ENCODE measurements at regions not wholly inside any gene's neighbourhood (a gene's known extent, or its start where the extent isn't known, plus 50 kb on each side); places are given as distances from the start of the nearest gene placed in this dataset.
A peak's percentile ranks its signal among the peaks of the same experiment; 100 is the strongest.

DNA sequence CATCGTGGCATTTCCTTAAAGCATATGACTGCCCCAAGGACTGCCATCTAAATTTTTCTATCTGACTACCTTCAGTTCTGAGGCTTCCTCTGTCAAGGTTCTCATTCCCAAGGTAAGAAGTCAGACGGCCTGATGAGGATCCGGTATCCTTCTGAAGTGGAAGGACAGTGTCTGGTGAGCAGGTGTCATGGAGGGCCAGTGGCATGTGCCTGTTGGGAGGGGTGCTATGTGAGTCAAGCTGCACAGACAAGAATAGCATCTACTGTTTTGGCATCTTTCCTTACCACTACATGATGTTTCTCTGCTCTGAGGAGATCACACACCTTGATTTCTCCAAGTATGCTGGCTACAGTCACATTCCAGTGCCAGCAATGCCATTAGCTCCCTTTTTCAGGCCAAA is 99.6 kb upstream of the RGS1 start:
- no peak for DNase-seq (ENCODE audit: low read depth)
- Histone ChIP-seq H3K27me3 (ENCODE audit: control insufficient read depth, insufficient read depth, low read length) (peaks cover 2% of the 10 kb centered on the region; the same call in 1 of the 2 replicates), H3K4me3 (ENCODE audit: low read depth, low read length) (no peak overlapping the region), H3K36me3 (ENCODE audit: control insufficient read depth, insufficient read depth, low read length) (no peaks in the 10 kb centered on the region)
- ChIA-PET CTCF (interaction anchor here (1.2 to 3.0 kb wide), 5 partner anchors 106 to 543 kb away, joined by 3 to 22 read pairs (median 12); no protein-coding TSS in a partner anchor), POLR2A (no interaction called here)
- TF ChIP-seq, protein P1, sequence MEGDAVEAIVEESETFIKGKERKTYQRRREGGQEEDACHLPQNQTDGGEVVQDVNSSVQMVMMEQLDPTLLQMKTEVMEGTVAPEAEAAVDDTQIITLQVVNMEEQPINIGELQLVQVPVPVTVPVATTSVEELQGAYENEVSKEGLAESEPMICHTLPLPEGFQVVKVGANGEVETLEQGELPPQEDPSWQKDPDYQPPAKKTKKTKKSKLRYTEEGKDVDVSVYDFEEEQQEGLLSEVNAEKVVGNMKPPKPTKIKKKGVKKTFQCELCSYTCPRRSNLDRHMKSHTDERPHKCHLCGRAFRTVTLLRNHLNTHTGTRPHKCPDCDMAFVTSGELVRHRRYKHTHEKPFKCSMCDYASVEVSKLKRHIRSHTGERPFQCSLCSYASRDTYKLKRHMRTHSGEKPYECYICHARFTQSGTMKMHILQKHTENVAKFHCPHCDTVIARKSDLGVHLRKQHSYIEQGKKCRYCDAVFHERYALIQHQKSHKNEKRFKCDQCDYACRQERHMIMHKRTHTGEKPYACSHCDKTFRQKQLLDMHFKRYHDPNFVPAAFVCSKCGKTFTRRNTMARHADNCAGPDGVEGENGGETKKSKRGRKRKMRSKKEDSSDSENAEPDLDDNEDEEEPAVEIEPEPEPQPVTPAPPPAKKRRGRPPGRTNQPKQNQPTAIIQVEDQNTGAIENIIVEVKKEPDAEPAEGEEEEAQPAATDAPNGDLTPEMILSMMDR (IDR thresholded peaks at IDR 0.05; ENCODE audit: insufficient read depth, low read depth, low read length), result no peak

DNA sequence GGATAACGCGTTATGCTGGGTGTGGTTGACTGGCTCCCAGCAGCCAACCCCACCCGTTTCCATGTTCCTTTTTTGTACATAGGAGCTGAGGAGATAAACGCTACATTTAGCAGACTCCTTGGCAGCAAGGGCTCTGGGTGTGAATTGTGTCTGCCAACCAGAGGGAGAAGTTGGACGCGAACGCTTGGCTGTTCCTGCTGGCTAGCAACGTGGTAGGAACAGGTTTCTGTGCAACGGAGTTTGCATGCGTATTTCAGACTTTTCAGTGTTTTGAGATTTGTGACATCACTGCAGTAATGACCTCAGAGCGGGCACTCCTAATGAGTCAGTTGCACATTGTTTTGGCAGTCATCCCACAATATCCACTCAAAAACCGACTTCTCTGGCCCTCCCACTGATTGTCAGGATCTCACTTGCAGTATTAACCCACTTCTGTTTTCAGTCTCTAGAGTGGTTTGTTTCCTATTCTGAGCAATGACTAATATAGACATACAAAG is 98.7 kb upstream of the RGS1 start:
- TF ChIP-seq, protein P1 (IDR thresholded peaks at IDR 0.05; ENCODE audit: insufficient read depth, low read depth, low read length), result no peak
- Histone ChIP-seq H3K4me3 (ENCODE audit: low read depth, low read length) (no peak overlapping the region), H3K27me3 (ENCODE audit: control insufficient read depth, insufficient read depth, low read length) (peaks cover 2% of the 10 kb centered on the region; the same call in 1 of the 2 replicates), H3K36me3 (ENCODE audit: control insufficient read depth, insufficient read depth, low read length) (no peaks in the 10 kb centered on the region)
- CTCF ChIA-PET, result interaction anchor here (0.9 to 3.0 kb wide), 21 partner anchors 13 to 646 kb away, joined by 3 to 22 read pairs (median 5); partner anchors contain the start of gene RGS2
- no peak for DNase-seq (ENCODE audit: low read depth)
- POLR2A ChIA-PET, result no interaction called here

DNA sequence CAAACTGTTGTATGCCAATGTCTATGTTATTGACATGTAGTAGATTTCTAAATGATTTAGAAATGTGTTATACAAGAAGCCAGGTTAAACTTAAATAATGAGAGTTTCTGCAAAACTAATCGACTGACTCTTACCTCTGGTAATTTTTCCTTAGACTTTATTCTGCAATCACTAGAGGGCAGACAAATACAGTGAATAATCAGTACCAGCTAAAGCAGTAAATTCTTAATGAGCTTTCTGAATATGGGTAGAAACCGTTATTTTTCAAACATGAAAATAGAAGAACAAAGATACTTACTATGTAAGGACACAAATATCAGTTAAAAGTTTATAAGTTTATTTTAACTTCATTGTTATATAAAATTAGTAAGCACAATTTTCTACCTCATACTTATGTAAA is 97.9 kb upstream of the RGS1 start:
- no peak overlapping the region for H3K4me3 ChIP-seq (ENCODE audit: low read depth, low read length)
- ChIA-PET CTCF (interaction anchor here (0.7 to 2.7 kb wide), 26 partner anchors 14 to 645 kb away, joined by 3 to 22 read pairs (median 3); partner anchors contain the start of genes GLRX2 and RGS2), POLR2A (no interaction called here)
- H3K27me3 ChIP-seq (ENCODE audit: control insufficient read depth, insufficient read depth, low read length), result peaks cover 2% of the 10 kb centered on the region; the same call in 1 of the 2 replicates
- no peaks in the 10 kb centered on the region for H3K36me3 ChIP-seq (ENCODE audit: control insufficient read depth, insufficient read depth, low read length)
- no peak for DNase-seq (ENCODE audit: low read depth)
- TF ChIP-seq, protein P1 (IDR thresholded peaks at IDR 0.05; ENCODE audit: insufficient read depth, low read depth, low read length), result peak; percentile 43

DNA sequence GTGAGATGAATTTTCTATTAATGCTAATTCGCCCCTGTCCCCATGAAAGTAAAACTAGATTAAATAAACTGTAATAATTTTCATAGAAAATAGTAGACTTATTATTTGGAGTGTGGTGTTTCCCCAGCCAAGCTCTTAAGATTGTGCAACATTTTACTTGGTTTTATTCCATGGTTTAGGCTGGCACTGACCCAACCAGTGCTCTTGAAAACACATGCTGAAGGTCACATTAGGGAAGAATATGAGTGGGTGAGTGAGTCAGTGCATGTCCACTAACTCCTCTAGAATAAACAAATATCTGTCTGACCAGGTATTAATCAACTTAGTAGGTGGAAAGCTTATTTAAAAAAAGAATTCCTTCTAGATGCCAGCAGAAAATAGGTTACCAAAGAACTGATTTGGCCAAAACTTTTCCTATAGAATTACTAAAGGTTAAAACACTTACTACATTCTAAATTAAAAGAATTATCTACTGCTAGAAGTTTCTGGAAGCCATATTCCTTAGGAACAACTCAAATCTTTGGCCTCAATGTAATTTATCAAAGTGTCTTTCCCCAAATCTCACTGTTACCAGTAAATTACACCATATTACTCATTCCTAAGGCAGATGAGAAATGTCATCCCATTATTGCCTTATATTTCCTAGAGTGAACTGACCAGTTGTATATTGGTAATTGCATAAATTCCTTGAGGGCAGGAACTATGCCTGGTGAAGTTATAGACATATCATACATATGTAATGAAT is 89.7 kb upstream of the RGS1 start:
- TF ChIP-seq, protein P1 (IDR thresholded peaks at IDR 0.05; ENCODE audit: insufficient read depth, low read depth, low read length), result no peak
- Histone ChIP-seq H3K27me3 (ENCODE audit: control insufficient read depth, insufficient read depth, low read length) (no peaks in the 10 kb centered on the region), H3K36me3 (ENCODE audit: control insufficient read depth, insufficient read depth, low read length) (no peaks in the 10 kb centered on the region), H3K4me3 (ENCODE audit: low read depth, low read length) (no peak overlapping the region)
- peak; percentile 92 for DNase-seq (ENCODE audit: low read depth)
- ChIA-PET CTCF (interaction anchor here (1.2 kb wide), 1 partner anchor 320 kb away, joined by 3 read pairs; no protein-coding TSS in a partner anchor), POLR2A (no interaction called here)

DNA sequence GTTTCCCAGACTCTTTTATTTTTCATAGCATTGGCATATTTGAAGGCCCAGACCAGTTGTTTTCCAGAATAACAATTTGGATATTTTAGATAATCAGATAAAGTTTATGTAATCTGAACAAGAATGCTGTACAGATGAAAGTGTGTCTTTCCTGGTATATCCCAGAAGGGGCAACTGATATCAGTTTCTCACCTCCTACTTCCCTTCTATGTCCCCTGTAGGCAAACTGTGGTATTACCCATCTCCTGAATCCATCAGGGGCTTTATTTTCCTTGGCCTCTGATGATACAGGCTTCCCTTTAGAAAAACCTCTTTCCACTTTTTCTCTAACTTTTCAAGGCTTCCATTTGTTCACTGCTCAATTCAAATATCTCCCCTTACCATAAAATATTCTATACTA is 87.5 kb upstream of the RGS1 start:
- POLR2A ChIA-PET, result no interaction called here
- H3K27me3 ChIP-seq (ENCODE audit: control insufficient read depth, insufficient read depth, low read length), result no peaks in the 10 kb centered on the region
- TF ChIP-seq, protein P1 (IDR thresholded peaks at IDR 0.05; ENCODE audit: insufficient read depth, low read depth, low read length), result no peak
- H3K4me3 ChIP-seq (ENCODE audit: low read depth, low read length), result no peak overlapping the region
- DNase-seq (ENCODE audit: low read depth), result no peak
- CTCF ChIA-PET, result no interaction called here
- no peaks in the 10 kb centered on the region for H3K36me3 ChIP-seq (ENCODE audit: control insufficient read depth, insufficient read depth, low read length)

All from BJ (cell line).